SIG-M5 treated with dmso at 0.1 percent for 504 hours (cell line): ENCODE measurements at regions not wholly inside any gene's neighbourhood (a gene's known extent, or its start where the extent isn't known, plus 50 kb on each side); places are given as distances from the start of the nearest gene placed in this dataset.
"Not testable (repeated sequence)": the region's sequence is repeated elsewhere in the genome, so short reads cannot be mapped to it uniquely, and the experiment has no call there.

Experiments used
- DNase-seq: peaks from one replicate; lab custom pipeline; 2025; ENCODE audit not compliant: unreplicated experiment; lab: John Stamatoyannopoulos, UW

GRCh38 chr20:47957989-47958801 is 172.9 kb upstream of the SULF2 start:
- not testable (repeated sequence) for DNase-seq

GRCh38 chr20:47957135-47957534 is 171.9 kb upstream of the SULF2 start:
- no peak for DNase-seq

GRCh38 chr20:47956268-47956995 is 171.2 kb upstream of the SULF2 start:
- no peak for DNase-seq

- no peak for DNase-seq
Observed at GRCh38 chr20:47953471-47953870, 168.2 kb upstream of the SULF2 start.

GRCh38 chr20:47952023-47952564 is 166.8 kb upstream of the SULF2 start:
- no peak for DNase-seq

- no peak for DNase-seq
Observed at GRCh38 chr20:47951521-47951971, 166.3 kb upstream of the SULF2 start.

GRCh38 chr20:47950913-47951283 is 165.6 kb upstream of the SULF2 start:
- DNase-seq = no peak

GRCh38 chr20:47950124-47950912 is 165.0 kb upstream of the SULF2 start:
- no peak for DNase-seq

GRCh38 chr20:47949230-47949629 is 163.9 kb upstream of the SULF2 start:
- DNase-seq = no peak

- DNase-seq = no peak
Observed at GRCh38 chr20:47944682-47945081, 159.4 kb upstream of the SULF2 start.

- no peak for DNase-seq
Observed at GRCh38 chr20:47941869-47942268, 156.6 kb upstream of the SULF2 start.

- no peak for DNase-seq
Observed at GRCh38 chr20:47940101-47940813, 155.0 kb upstream of the SULF2 start.

GRCh38 chr20:47936612-47937011 is 151.3 kb upstream of the SULF2 start:
- no peak for DNase-seq

GRCh38 chr20:47934761-47935160 is 149.5 kb upstream of the SULF2 start:
- no peak for DNase-seq

- DNase-seq = no peak
Observed at GRCh38 chr20:47931443-47931842, 146.2 kb upstream of the SULF2 start.

GRCh38 chr20:47931002-47931401 is 145.7 kb upstream of the SULF2 start:
- no peak for DNase-seq

- no peak for DNase-seq
Observed at GRCh38 chr20:47929368-47930115, 144.3 kb upstream of the SULF2 start.

GRCh38 chr20:47927944-47928343 is 142.7 kb upstream of the SULF2 start:
- DNase-seq = peak; percentile 62

GRCh38 chr20:47927385-47927851 is 142.1 kb upstream of the SULF2 start:
- DNase-seq = no peak

GRCh38 chr20:47926731-47927130 is 141.4 kb upstream of the SULF2 start:
- no peak for DNase-seq
